ENCODE measurements at regions not wholly inside any gene's neighbourhood (a gene's known extent, or its start where the extent isn't known, plus 50 kb on each side); places are given as distances from the start of the nearest gene placed in this dataset.

DNA sequence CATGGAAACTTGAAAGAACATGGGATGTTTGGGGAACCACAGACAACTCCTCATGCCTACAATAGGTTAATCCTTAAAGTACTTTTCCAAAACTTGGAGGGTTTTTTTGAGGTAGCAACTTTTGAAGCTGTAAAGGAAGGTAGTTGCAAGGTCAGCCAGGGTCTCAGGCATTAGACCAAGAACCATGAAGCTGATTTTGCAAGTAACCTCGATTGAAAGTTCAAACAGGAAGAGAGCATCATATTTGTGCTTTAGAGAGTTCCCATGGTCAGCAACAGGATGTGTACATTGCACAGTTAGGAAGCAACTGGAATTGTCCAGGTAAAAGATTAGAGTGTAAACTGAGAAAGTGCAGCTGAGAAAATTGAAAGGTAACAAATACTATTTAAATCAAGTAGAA, 199.8 kb upstream of the NR2F2 start (continued):
- TF ChIP-seq, protein P1, sequence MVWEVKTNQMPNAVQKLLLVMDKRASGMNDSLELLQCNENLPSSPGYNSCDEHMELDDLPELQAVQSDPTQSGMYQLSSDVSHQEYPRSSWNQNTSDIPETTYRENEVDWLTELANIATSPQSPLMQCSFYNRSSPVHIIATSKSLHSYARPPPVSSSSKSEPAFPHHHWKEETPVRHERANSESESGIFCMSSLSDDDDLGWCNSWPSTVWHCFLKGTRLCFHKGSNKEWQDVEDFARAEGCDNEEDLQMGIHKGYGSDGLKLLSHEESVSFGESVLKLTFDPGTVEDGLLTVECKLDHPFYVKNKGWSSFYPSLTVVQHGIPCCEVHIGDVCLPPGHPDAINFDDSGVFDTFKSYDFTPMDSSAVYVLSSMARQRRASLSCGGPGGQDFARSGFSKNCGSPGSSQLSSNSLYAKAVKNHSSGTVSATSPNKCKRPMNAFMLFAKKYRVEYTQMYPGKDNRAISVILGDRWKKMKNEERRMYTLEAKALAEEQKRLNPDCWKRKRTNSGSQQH (CRISPR knock-in tag; IDR thresholded peaks at IDR 0.05; ENCODE audit: low read depth) = no peak
- TF ChIP-seq ZNF484 (CRISPR knock-in tag; IDR thresholded peaks at IDR 0.05; ENCODE audit: borderline replicate concordance, low read depth) (no peak), NR2F6 (IDR thresholded peaks at IDR 0.05) (0 out of 2 replicates have a peak, but pooled peaks have one; percentile 12), NR2F6 (CRISPR knock-in tag; IDR thresholded peaks at IDR 0.05) (peak; percentile 69), ELF3 (CRISPR knock-in tag; IDR thresholded peaks at IDR 0.05) (peak; percentile 95), ZNF121 (CRISPR knock-in tag; IDR thresholded peaks at IDR 0.05) (no peak), ZNF792 (CRISPR knock-in tag; IDR thresholded peaks at IDR 0.05) (no peak), ZBTB20 (CRISPR knock-in tag; IDR thresholded peaks at IDR 0.05; ENCODE audit: borderline replicate concordance, low read depth) (peak; percentile 37; the same call in 1 of the 2 replicates), ZNF678 (CRISPR knock-in tag; IDR thresholded peaks at IDR 0.05) (no peak), ZNF407 (CRISPR knock-in tag; IDR thresholded peaks at IDR 0.05; ENCODE audit: not compliant biosample characterization) (no peak), ZNF264 (CRISPR knock-in tag; IDR thresholded peaks at IDR 0.05) (0 out of 2 replicates have a peak, but pooled peaks have one; percentile 37), CHCHD3 (CRISPR knock-in tag; IDR thresholded peaks at IDR 0.05) (no peak), ZNF784 (CRISPR knock-in tag; IDR thresholded peaks at IDR 0.05; ENCODE audit: borderline replicate concordance) (no peak)
- TF ChIP-seq, protein P2, sequence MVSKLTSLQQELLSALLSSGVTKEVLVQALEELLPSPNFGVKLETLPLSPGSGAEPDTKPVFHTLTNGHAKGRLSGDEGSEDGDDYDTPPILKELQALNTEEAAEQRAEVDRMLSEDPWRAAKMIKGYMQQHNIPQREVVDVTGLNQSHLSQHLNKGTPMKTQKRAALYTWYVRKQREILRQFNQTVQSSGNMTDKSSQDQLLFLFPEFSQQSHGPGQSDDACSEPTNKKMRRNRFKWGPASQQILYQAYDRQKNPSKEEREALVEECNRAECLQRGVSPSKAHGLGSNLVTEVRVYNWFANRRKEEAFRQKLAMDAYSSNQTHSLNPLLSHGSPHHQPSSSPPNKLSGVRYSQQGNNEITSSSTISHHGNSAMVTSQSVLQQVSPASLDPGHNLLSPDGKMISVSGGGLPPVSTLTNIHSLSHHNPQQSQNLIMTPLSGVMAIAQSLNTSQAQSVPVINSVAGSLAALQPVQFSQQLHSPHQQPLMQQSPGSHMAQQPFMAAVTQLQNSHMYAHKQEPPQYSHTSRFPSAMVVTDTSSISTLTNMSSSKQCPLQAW (CRISPR knock-in tag; IDR thresholded peaks at IDR 0.05) = peak; percentile 74
- TF ChIP-seq, protein P3, sequence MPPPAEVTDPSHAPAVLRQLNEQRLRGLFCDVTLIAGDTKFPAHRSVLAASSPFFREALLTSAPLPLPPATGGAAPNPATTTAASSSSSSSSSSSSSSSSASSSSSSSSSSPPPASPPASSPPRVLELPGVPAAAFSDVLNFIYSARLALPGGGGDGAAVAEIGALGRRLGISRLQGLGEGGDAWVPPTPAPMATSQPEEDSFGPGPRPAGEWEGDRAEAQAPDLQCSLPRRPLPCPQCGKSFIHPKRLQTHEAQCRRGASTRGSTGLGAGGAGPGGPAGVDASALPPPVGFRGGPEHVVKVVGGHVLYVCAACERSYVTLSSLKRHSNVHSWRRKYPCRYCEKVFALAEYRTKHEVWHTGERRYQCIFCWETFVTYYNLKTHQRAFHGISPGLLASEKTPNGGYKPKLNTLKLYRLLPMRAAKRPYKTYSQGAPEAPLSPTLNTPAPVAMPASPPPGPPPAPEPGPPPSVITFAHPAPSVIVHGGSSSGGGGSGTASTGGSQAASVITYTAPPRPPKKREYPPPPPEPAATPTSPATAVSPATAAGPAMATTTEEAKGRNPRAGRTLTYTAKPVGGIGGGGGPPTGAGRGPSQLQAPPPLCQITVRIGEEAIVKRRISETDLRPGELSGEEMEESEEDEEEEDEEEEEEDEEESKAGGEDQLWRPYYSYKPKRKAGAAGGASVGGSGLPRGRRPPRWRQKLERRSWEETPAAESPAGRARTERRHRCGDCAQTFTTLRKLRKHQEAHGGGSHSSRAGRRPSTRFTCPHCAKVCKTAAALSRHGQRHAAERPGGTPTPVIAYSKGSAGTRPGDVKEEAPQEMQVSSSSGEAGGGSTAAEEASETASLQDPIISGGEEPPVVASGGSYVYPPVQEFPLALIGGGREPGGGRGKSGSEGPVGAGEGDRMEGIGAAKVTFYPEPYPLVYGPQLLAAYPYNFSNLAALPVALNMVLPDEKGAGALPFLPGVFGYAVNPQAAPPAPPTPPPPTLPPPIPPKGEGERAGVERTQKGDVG (CRISPR knock-in tag; IDR thresholded peaks at IDR 0.05; ENCODE audit: borderline replicate concordance) = no peak
